Natural killer cell (primary cell): ENCODE measurements at regions not wholly inside any gene's neighbourhood (a gene's known extent, or its start where the extent isn't known, plus 50 kb on each side); places are given as distances from the start of the nearest gene placed in this dataset.

ENCODE experiments used
- ATAC-seq, 3 donors: fragments of 150-1000 bp in 2 of 3; fragments of 200-7000 bp in 1 of 3; cut with Tn5 transposase; 1 replicate in 1 of 3; 2 replicates in 2 of 3; pipeline ENCODE4 v1.10.0; 2021; ENCODE audit warnings: mild to moderate bottlenecking in 2 of 3, moderate library complexity in 2 of 3
- DNase-seq, 2 donors: peaks; one replicate each; pipeline versions ENCODE4 v3.0.0 to v3.0.0-alpha.2; 2013 to 2021; ENCODE audit warnings: mixed read lengths in 1 of 2
- H3K27ac ChIP-seq: one replicate; pipeline ENCODE4 v1.5.1; 2013; ENCODE audit warnings: mild to moderate bottlenecking, low read length
- H3K27me3 ChIP-seq: one replicate; pipeline ENCODE4 v1.6.1; 2013; ENCODE audit warnings: low read length; ENCODE audit not compliant: control insufficient read depth, insufficient read depth
- H3K36me3 ChIP-seq: one replicate; pipeline ENCODE4 v1.6.1; 2013; ENCODE audit warnings: low read length; ENCODE audit not compliant: control insufficient read depth, insufficient read depth
- H3K4me1 ChIP-seq: one replicate; pipeline ENCODE4 v1.6.1; 2013; ENCODE audit warnings: low read length; ENCODE audit not compliant: control insufficient read depth, insufficient read depth
- H3K4me3 ChIP-seq: one replicate; pipeline ENCODE4 v1.5.1; 2013; ENCODE audit warnings: low read length
- H3K9me3 ChIP-seq: one replicate; pipeline ENCODE4 v1.6.1; 2013; ENCODE audit warnings: low read length; ENCODE audit not compliant: control insufficient read depth, insufficient read depth
- H3K27ac Mint-ChIP-seq, 2 donors: one replicate each; pipeline ENCODE4 v1.8.0; 2022; ENCODE audit warnings: mild to moderate bottlenecking in 2 of 2, mixed read lengths in 2 of 2, moderate library complexity in 1 of 2
- H3K27me3 Mint-ChIP-seq, 2 donors: one replicate each; pipeline ENCODE4 v1.8.0; 2022; ENCODE audit warnings: low read depth in 2 of 2, mixed read lengths in 2 of 2
- H3K36me3 Mint-ChIP-seq: one replicate; pipeline ENCODE4 v1.8.0; 2022; ENCODE audit warnings: mixed read lengths
- H3K4me1 Mint-ChIP-seq, 2 donors: one replicate each; pipeline ENCODE4 v1.8.0; 2022; ENCODE audit warnings: mixed read lengths in 2 of 2
- H3K4me3 Mint-ChIP-seq: one replicate; pipeline ENCODE4 v1.8.0; 2022; ENCODE audit warnings: mild to moderate bottlenecking, moderate library complexity, mixed read lengths
- H3K9me3 Mint-ChIP-seq, 2 donors: one replicate each; pipeline ENCODE4 v1.8.0; 2022; ENCODE audit warnings: mixed read lengths in 2 of 2
- CTCF ChIP-seq: fragments of 200-600 bp; IDR thresholded peaks from one replicate; pipeline ENCODE4 v1.8.0; 2022; ENCODE audit warnings: antibody characterized with exemption
- WGBS: methylation state at CpG from one replicate; pipeline ENCODE4 v1.1.7; 2013; ENCODE audit warnings: missing lambda C conversion rate; ENCODE audit not compliant: insufficient coverage; 5-methylcytosine and 5-hydroxymethylcytosine counted together
- intact Hi-C: fragments of 100-400 bp; cut with micrococcal nuclease; formaldehyde crosslinking; loops from one replicate; pipeline ENCODE4 v1.14.2; 2022

GRCh38 chrX:65589304-65589703 is 54.7 kb upstream of the LAS1L start:
- peaks cover 0 to 14% of the 10 kb centered on the region in 2 donors for H3K27me3 Mint-ChIP-seq
- no peak overlapping the region for H3K4me3 Mint-ChIP-seq
- Histone ChIP-seq H3K27me3 (no peaks in the 10 kb centered on the region), H3K27ac (no peak overlapping the region), H3K4me3 (no peak overlapping the region), H3K9me3 (no peaks in the 10 kb centered on the region), H3K4me1 (no peaks in the 10 kb centered on the region), H3K36me3 (no peaks in the 10 kb centered on the region)
- no peak overlapping the region for H3K27ac Mint-ChIP-seq
- H3K9me3 Mint-ChIP-seq: no peaks in the 10 kb centered on the region
- DNase-seq (no peak), ATAC-seq (no peak)
- no peak for TF ChIP-seq CTCF
- WGBS: 58% methylated on average over 4 of the region's 4 CpGs
- peaks cover 0 to 4% of the 10 kb centered on the region in 2 donors for H3K4me1 Mint-ChIP-seq
- intact Hi-C loops: no loop called here
- no peaks in the 10 kb centered on the region for H3K36me3 Mint-ChIP-seq

DNA sequence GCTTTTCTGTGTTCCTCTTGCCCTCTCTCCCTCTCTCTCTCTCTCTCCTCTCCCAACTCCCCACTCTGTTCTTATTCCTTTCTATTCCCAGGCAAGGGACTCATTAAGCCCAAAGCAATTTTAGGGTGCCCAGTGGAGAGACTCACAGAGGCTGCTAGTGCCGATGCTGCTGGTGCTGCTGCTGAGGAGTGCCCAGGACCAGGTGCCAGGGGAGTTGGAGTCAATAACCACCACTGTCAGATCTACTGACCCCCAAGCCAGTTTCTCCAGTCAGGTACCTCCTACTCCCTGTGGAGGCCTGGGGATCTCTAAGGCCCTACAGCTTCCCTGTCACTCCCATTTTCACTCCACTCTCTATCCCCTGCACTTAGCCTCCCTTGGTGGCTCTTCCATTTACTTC is 54.2 kb upstream of the LAS1L start:
- Mint-ChIP-seq H3K9me3 (no peaks in the 10 kb centered on the region), H3K27ac (no peak overlapping the region), H3K4me1 (peaks cover 0 to 4% of the 10 kb centered on the region in 2 donors), H3K4me3 (no peak overlapping the region), H3K36me3 (no peaks in the 10 kb centered on the region), H3K27me3 (peaks cover 0 to 14% of the 10 kb centered on the region in 2 donors)
- H3K4me3 ChIP-seq: no peak overlapping the region
- H3K27ac ChIP-seq: no peak overlapping the region
- no peaks in the 10 kb centered on the region for H3K27me3 ChIP-seq
- no peak for TF ChIP-seq CTCF
- no peak for DNase-seq
- intact Hi-C loops: no loop called here
- WGBS: 44% methylated on average over 1 of the region's 1 CpG
- no peak for ATAC-seq
- H3K9me3 ChIP-seq: no peaks in the 10 kb centered on the region
- no peaks in the 10 kb centered on the region for H3K36me3 ChIP-seq
- H3K4me1 ChIP-seq: no peaks in the 10 kb centered on the region

DNA sequence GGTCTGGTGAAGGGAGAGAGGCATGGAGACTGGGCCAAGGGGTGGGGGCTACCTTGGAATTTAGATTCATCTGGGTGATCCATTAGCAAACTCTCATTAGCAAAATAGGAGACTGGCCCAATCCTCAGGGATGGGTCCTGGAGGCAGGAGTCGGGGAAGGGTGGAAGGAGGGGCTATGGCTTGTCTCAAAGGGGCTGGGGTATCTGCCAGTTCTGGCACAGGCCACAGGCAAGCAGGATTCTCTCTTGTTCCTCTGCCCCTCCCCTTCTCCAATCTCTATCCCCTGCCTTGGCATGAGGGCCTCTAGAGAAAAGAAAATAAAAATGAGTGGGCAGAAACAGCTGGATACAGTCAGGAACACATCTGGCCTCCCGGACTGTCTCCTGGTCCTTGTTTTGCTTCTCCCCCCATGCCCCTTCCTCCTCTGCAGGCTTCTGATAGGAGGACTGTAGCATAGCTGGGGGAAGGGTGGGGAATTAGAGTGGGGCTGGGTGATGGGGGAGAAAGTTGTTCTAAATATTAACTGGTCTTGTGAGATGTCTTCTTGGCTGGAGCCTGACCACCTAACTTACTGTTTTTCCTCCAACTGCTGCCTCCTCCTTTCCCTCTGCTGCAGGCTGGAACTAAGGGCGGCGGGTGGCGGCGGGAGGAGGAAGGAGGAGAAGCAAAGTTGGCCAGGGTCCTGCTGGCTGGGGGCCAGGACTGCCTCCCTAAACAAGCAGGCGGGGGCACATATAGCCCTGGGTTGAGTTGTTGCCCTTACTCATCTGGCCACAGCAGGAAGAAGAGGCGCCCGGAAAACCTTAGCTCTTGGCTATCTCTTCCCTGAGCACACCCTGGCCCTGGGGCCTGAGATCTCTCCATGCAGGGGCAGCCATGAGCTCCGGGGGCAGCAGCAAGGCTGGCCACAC is 53.3 kb upstream of the LAS1L start:
- peaks cover 0 to 14% of the 10 kb centered on the region in 2 donors for H3K27me3 Mint-ChIP-seq
- no peak overlapping the region for H3K27ac Mint-ChIP-seq
- no peak overlapping the region for H3K4me3 Mint-ChIP-seq
- intact Hi-C loops: no loop called here
- Histone ChIP-seq H3K27ac (no peak overlapping the region), H3K4me1 (no peaks in the 10 kb centered on the region), H3K4me3 (no peak overlapping the region), H3K9me3 (no peaks in the 10 kb centered on the region), H3K27me3 (no peaks in the 10 kb centered on the region), H3K36me3 (no peaks in the 10 kb centered on the region)
- H3K4me1 Mint-ChIP-seq: peaks cover 0 to 4% of the 10 kb centered on the region in 2 donors
- DNase-seq (no peak), ATAC-seq (no peak)
- no peak for TF ChIP-seq CTCF
- no peaks in the 10 kb centered on the region for H3K9me3 Mint-ChIP-seq
- no peaks in the 10 kb centered on the region for H3K36me3 Mint-ChIP-seq
- 66% methylated on average over 8 of the region's 10 CpGs for WGBS
